ENCODE measurements at regions not wholly inside any gene's neighbourhood (a gene's known extent, or its start where the extent isn't known, plus 50 kb on each side); places are given as distances from the start of the nearest gene placed in this dataset.
A peak's percentile ranks its signal among the peaks of the same experiment; 100 is the strongest.

GRCh38 chr14:97180304-97181200 is 383.4 kb downstream of the VRK1 start:
- H3K4me3 Mint-ChIP-seq (ENCODE audit: unreplicated experiment) = no peak overlapping the region
- H3K36me3 Mint-ChIP-seq (ENCODE audit: unreplicated experiment) = no peaks in the 10 kb centered on the region
- peaks cover 3% of the 10 kb centered on the region for H3K27me3 Mint-ChIP-seq (ENCODE audit: unreplicated experiment)
- no peak for TF ChIP-seq CTCF (IDR thresholded peaks at IDR 0.05; ENCODE audit: partially characterized antibody, unreplicated experiment)
- H3K9me3 Mint-ChIP-seq (ENCODE audit: unreplicated experiment) = no peaks in the 10 kb centered on the region
- no peak for DNase-seq
- H3K27ac Mint-ChIP-seq (ENCODE audit: unreplicated experiment) = no peak overlapping the region
- H3K4me1 Mint-ChIP-seq (ENCODE audit: low read depth, unreplicated experiment) = no peaks in the 10 kb centered on the region

GRCh38 chr14:97185186-97185585 is 388.0 kb downstream of the VRK1 start:
- H3K9me3 Mint-ChIP-seq (ENCODE audit: unreplicated experiment) = no peaks in the 10 kb centered on the region
- peaks cover 5% of the 10 kb centered on the region for H3K27me3 Mint-ChIP-seq (ENCODE audit: unreplicated experiment)
- peak; percentile 32 for TF ChIP-seq CTCF (IDR thresholded peaks at IDR 0.05; ENCODE audit: partially characterized antibody, unreplicated experiment)
- H3K27ac Mint-ChIP-seq (ENCODE audit: unreplicated experiment) = no peak overlapping the region
- no peaks in the 10 kb centered on the region for H3K36me3 Mint-ChIP-seq (ENCODE audit: unreplicated experiment)
- no peak for DNase-seq
- no peak overlapping the region for H3K4me3 Mint-ChIP-seq (ENCODE audit: unreplicated experiment)
- no peaks in the 10 kb centered on the region for H3K4me1 Mint-ChIP-seq (ENCODE audit: low read depth, unreplicated experiment)

GRCh38 chr14:97187916-97188315 is 390.7 kb downstream of the VRK1 start:
- TF ChIP-seq CTCF (IDR thresholded peaks at IDR 0.05; ENCODE audit: partially characterized antibody, unreplicated experiment) = no peak
- Mint-ChIP-seq H3K4me1 (ENCODE audit: low read depth, unreplicated experiment) (no peaks in the 10 kb centered on the region), H3K27me3 (ENCODE audit: unreplicated experiment) (peaks cover 5% of the 10 kb centered on the region), H3K36me3 (ENCODE audit: unreplicated experiment) (no peaks in the 10 kb centered on the region), H3K9me3 (ENCODE audit: unreplicated experiment) (no peaks in the 10 kb centered on the region), H3K4me3 (ENCODE audit: unreplicated experiment) (no peak overlapping the region), H3K27ac (ENCODE audit: unreplicated experiment) (no peak overlapping the region)
- DNase-seq = no peak

- no peaks in the 10 kb centered on the region for H3K9me3 Mint-ChIP-seq (ENCODE audit: unreplicated experiment)
- no peak for DNase-seq
- TF ChIP-seq CTCF (IDR thresholded peaks at IDR 0.05; ENCODE audit: partially characterized antibody, unreplicated experiment) = no peak
- peaks cover 3% of the 10 kb centered on the region for H3K27me3 Mint-ChIP-seq (ENCODE audit: unreplicated experiment)
- H3K4me3 Mint-ChIP-seq (ENCODE audit: unreplicated experiment) = no peak overlapping the region
- H3K36me3 Mint-ChIP-seq (ENCODE audit: unreplicated experiment) = peaks cover 8% of the 10 kb centered on the region
- no peak overlapping the region for H3K27ac Mint-ChIP-seq (ENCODE audit: unreplicated experiment)
- H3K4me1 Mint-ChIP-seq (ENCODE audit: low read depth, unreplicated experiment) = no peaks in the 10 kb centered on the region
Measured at GRCh38 chr14:97196336-97196735, 399.2 kb downstream of the VRK1 start.

GRCh38 chr14:97198813-97199212 is 401.6 kb downstream of the VRK1 start:
- no peak for DNase-seq
- peaks cover 8% of the 10 kb centered on the region for H3K36me3 Mint-ChIP-seq (ENCODE audit: unreplicated experiment)
- no peak for TF ChIP-seq CTCF (IDR thresholded peaks at IDR 0.05; ENCODE audit: partially characterized antibody, unreplicated experiment)
- H3K27me3 Mint-ChIP-seq (ENCODE audit: unreplicated experiment) = no peaks in the 10 kb centered on the region
- no peaks in the 10 kb centered on the region for H3K9me3 Mint-ChIP-seq (ENCODE audit: unreplicated experiment)
- H3K27ac Mint-ChIP-seq (ENCODE audit: unreplicated experiment) = no peak overlapping the region
- no peaks in the 10 kb centered on the region for H3K4me1 Mint-ChIP-seq (ENCODE audit: low read depth, unreplicated experiment)
- no peak overlapping the region for H3K4me3 Mint-ChIP-seq (ENCODE audit: unreplicated experiment)
